Hippocampal formation (tissue), 2 donors: ENCODE measurements at regions not wholly inside any gene's neighbourhood (a gene's known extent, or its start where the extent isn't known, plus 50 kb on each side); places are given as distances from the start of the nearest gene placed in this dataset.
"Not testable (repeated sequence)": the region's sequence is repeated elsewhere in the genome, so short reads cannot be mapped to it uniquely, and the experiment has no call there.

Experiments used
- DNase-seq, 2 donors: peaks; one replicate each; lab custom pipeline; 2025; lab: John Stamatoyannopoulos, UW

GRCh38 chr4:66929748-66930147, 615.6 kb downstream of the CENPC start:
- DNase-seq: no peak

- DNase-seq: not testable (repeated sequence)
These were observed 616.4 kb downstream of the CENPC start for GRCh38 chr4:66928881-66929280.

- DNase-seq: peak in 1 of 2 donors; percentile 26
These were observed 617.4 kb downstream of the CENPC start for GRCh38 chr4:66927937-66928336.

GRCh38 chr4:66926687-66927086, 618.6 kb downstream of the CENPC start:
- DNase-seq: no peak

GRCh38 chr4:66923081-66923865, 622.0 kb downstream of the CENPC start:
- DNase-seq: no peak

- DNase-seq: no peak
These were observed 623.9 kb downstream of the CENPC start for GRCh38 chr4:66921433-66921832.

- DNase-seq: no peak
These were observed 624.8 kb downstream of the CENPC start for GRCh38 chr4:66920514-66920913.

- no peak for DNase-seq
These were observed 633.4 kb downstream of the CENPC start for GRCh38 chr4:66911880-66912279.

GRCh38 chr4:66906314-66906713, 639.0 kb downstream of the CENPC start:
- no peak for DNase-seq

- no peak for DNase-seq
These were observed 645.8 kb downstream of the CENPC start for GRCh38 chr4:66899422-66900065.

GRCh38 chr4:66893807-66894206, 651.5 kb downstream of the CENPC start:
- no peak for DNase-seq

GRCh38 chr4:66887061-66887460, 658.2 kb downstream of the CENPC start:
- no peak for DNase-seq

- DNase-seq: no peak
These were observed 659.7 kb downstream of the CENPC start for GRCh38 chr4:66885501-66886165.

- no peak for DNase-seq
These were observed 668.4 kb downstream of the CENPC start for GRCh38 chr4:66876946-66877345.

- no peak for DNase-seq
These were observed 672.6 kb downstream of the CENPC start for GRCh38 chr4:66872661-66873060.

GRCh38 chr4:66863481-66863880, 681.8 kb downstream of the CENPC start:
- DNase-seq: no peak

- DNase-seq: no peak
These were observed 689.3 kb downstream of the CENPC start for GRCh38 chr4:66855956-66856355.

- DNase-seq: no peak
These were observed 691.5 kb downstream of the CENPC start for GRCh38 chr4:66853845-66854244.

- DNase-seq: no peak
These were observed 692.5 kb downstream of the CENPC start for GRCh38 chr4:66852843-66853242.

GRCh38 chr4:66849596-66849995, 695.7 kb downstream of the CENPC start:
- DNase-seq: no peak

GRCh38 chr4:66842724-66843088, 702.6 kb downstream of the CENPC start:
- DNase-seq: no peak

- DNase-seq: no peak
These were observed 703.1 kb downstream of the CENPC start for GRCh38 chr4:66842026-66842723.
